ENCODE measurements at regions not wholly inside any gene's neighbourhood (a gene's known extent, or its start where the extent isn't known, plus 50 kb on each side); places are given as distances from the start of the nearest gene placed in this dataset.

GRCh38 chr2:604854-605524 is 72.2 kb downstream of the TMEM18 start:
- TF ChIP-seq MAX (IDR thresholded peaks at IDR 0.05) = no peak
- no peak for TF ChIP-seq CTCF (IDR thresholded peaks at IDR 0.05 in 2 of 3, conservative IDR thresholded peaks at IDR 0.05 in 1 of 3; ENCODE audit: borderline replicate concordance in 1 of 3, insufficient read depth in 1 of 3, low read depth in 2 of 3, low read length in 2 of 3)
- no peak for TF ChIP-seq EZH2 (IDR thresholded peaks at IDR 0.05)
- TF ChIP-seq POLR2A (IDR thresholded peaks at IDR 0.05; ENCODE audit: borderline replicate concordance, extremely low read depth, insufficient read depth, insufficient read length) = no peak

Data from HCT116 (cell line).